Gastrocnemius medialis (tissue), 4 donors: ENCODE measurements at regions not wholly inside any gene's neighbourhood (a gene's known extent, or its start where the extent isn't known, plus 50 kb on each side); places are given as distances from the start of the nearest gene placed in this dataset.

ENCODE experiments used
- CTCF ChIP-seq, 5 experiments: fragments of 450-650 bp in 3 of 5; fragments of 200-600 bp in 2 of 5; sonication (generic) in 2 of 5; IDR thresholded peaks in 4 of 5; conservative IDR thresholded peaks in 1 of 5; 1 replicate in 4 of 5; 2 replicates in 1 of 5; pipeline ENCODE4 v1.5.1; 2016 to 2019; ENCODE audit warnings: antibody characterized with exemption in 5 of 5, mild to moderate bottlenecking in 3 of 5, moderate library complexity in 3 of 5
- POLR2A ChIP-seq, 2 donors: fragments of 450-650 bp; IDR thresholded peaks; one replicate each; pipeline ENCODE4 v1.6.1; 2017; ENCODE audit warnings: antibody characterized with exemption in 2 of 2, mild to moderate bottlenecking in 2 of 2, moderate library complexity in 2 of 2

- TF ChIP-seq CTCF (IDR thresholded peaks at IDR 0.05 in 4 of 5, conservative IDR thresholded peaks at IDR 0.05 in 1 of 5), result no peak
- no peak for TF ChIP-seq POLR2A (IDR thresholded peaks at IDR 0.05)
Observed at GRCh38 chr7:22934473-22935065, 79.4 kb downstream of the HYCC1 start.
